ENCODE measurements at regions not wholly inside any gene's neighbourhood (a gene's known extent, or its start where the extent isn't known, plus 50 kb on each side); places are given as distances from the start of the nearest gene placed in this dataset.

DNA sequence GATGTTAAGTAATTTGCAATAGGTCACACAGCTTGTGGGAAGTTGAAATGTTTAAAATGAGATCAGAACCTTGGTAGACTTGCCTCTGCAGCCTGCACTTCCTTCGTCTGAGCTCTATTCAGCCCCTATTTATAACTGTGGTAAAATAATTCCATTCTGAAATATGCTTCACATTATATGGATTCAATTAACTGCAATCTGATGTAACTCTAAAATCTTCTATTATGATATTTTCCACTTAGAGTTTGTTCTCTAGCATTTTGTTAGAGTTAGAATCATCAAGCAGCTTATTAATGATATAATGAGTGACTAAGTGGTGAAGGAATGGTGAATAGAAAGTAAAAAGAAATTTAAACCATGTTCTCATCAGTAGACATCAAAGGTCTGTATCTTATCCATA, 139.6 kb upstream of the ARHGAP28 start:
- TF ChIP-seq ZNF274 (IDR thresholded peaks at IDR 0.05; ENCODE audit: low read depth, low read length) (no peak), YY1 (IDR thresholded peaks at IDR 0.05; ENCODE audit: insufficient read depth, insufficient read length) (no peak), SUZ12 (IDR thresholded peaks at IDR 0.05; ENCODE audit: extremely low read depth, insufficient read depth, insufficient read length) (no peak)

Data from NT2/D1 (cell line).